Right cardiac atrium (tissue), 5 donors: ENCODE measurements at regions not wholly inside any gene's neighbourhood (a gene's known extent, or its start where the extent isn't known, plus 50 kb on each side); places are given as distances from the start of the nearest gene placed in this dataset.
"Not testable (repeated sequence)": the region's sequence is repeated elsewhere in the genome, so short reads cannot be mapped to it uniquely, and the experiment has no call there.

Experiments
- ATAC-seq, 2 donors: fragments of 200-7000 bp; cut with Tn5 transposase; one replicate each; pipeline versions ENCODE4 v1.8.0 to v1.9.1; 2020; ENCODE audit warnings: moderate library complexity in 2 of 2, mild to moderate bottlenecking in 1 of 2
- DNase-seq, 3 donors: peaks; one replicate each; pipeline ENCODE4 v3.0.0-alpha.2; 2020
- H3K27ac ChIP-seq: one replicate; pipeline ENCODE4 v1.5.1; 2013; ENCODE audit warnings: mild to moderate bottlenecking, low read length, control low read depth, moderate library complexity
- H3K27me3 ChIP-seq: one replicate; pipeline ENCODE4 v1.6.1; 2013; ENCODE audit not compliant: control insufficient read depth, insufficient read depth
- H3K4me1 ChIP-seq: one replicate; pipeline ENCODE4 v1.6.1; 2013; ENCODE audit warnings: low read length; ENCODE audit not compliant: control insufficient read depth, insufficient read depth
- H3K4me3 ChIP-seq: one replicate; pipeline ENCODE4 v1.5.1; 2013; ENCODE audit warnings: low read length, control low read depth
- H3K9me3 ChIP-seq: one replicate; pipeline ENCODE4 v1.6.1; 2013; ENCODE audit warnings: low read length; ENCODE audit not compliant: control insufficient read depth
- WGBS: extraction: QIAGEN DNeasy Blood & Tissue Kit; methylation state at CpG from one replicate; pipeline ENCODE4 v1.1.7; 2013; 5-methylcytosine and 5-hydroxymethylcytosine counted together
- intact Hi-C, 4 donors: fragments of 100-400 bp; cut with DNase I; formaldehyde crosslinking; loops; one replicate each; pipeline versions ENCODE4 v1.11.0 to v1.14.0; 2022 to 2023
- donor health status: healthy with polysubstance abuse.
- donor health status: DM: no; HTN: yes; CAD: no.
- donor health status: DM: no; HTN: no; CAD: no.
- donor health status: DM: no; HTN: yes; CAD: no; lungs with severe emphysema.
- donor health status: DM: yes; HTN: yes; CAD: no.

- no peak for DNase-seq
- intact Hi-C loops = no loop called here
- H3K4me1 ChIP-seq = no peaks in the 10 kb centered on the region
- 42% methylated on average over 13 of the region's 13 CpGs for WGBS
- no peak overlapping the region for H3K27ac ChIP-seq
- H3K4me3 ChIP-seq = no peak overlapping the region
- no peaks in the 10 kb centered on the region for H3K27me3 ChIP-seq
- H3K9me3 ChIP-seq = no peaks in the 10 kb centered on the region
- peak; percentile 32 to 44 for ATAC-seq
These were observed 93.1 kb upstream of the HIF1A start for GRCh38 chr14:61602003-61602732.

GRCh38 chr14:61602733-61603077, 92.6 kb upstream of the HIF1A start:
- Histone ChIP-seq H3K9me3 (no peaks in the 10 kb centered on the region), H3K27me3 (no peaks in the 10 kb centered on the region), H3K4me1 (no peaks in the 10 kb centered on the region), H3K4me3 (no peak overlapping the region), H3K27ac (no peak overlapping the region)
- ATAC-seq (peak in 1 of 2 donors; percentile 61), DNase-seq (no peak)
- intact Hi-C loops = no loop called here
- WGBS = 60% methylated on average over 1 of the region's 1 CpG

- no peak for ATAC-seq
- Histone ChIP-seq H3K4me3 (no peak overlapping the region), H3K4me1 (no peaks in the 10 kb centered on the region), H3K27ac (no peak overlapping the region), H3K9me3 (no peaks in the 10 kb centered on the region), H3K27me3 (no peaks in the 10 kb centered on the region)
- intact Hi-C loops = no loop called here
- 85% methylated on average over 4 of the region's 4 CpGs for WGBS
- DNase-seq = no peak
These were observed 91.6 kb upstream of the HIF1A start for GRCh38 chr14:61603736-61604135.

GRCh38 chr14:61607570-61608244, 87.6 kb upstream of the HIF1A start:
- H3K9me3 ChIP-seq = no peaks in the 10 kb centered on the region
- H3K27me3 ChIP-seq = no peaks in the 10 kb centered on the region
- ATAC-seq (no peak), DNase-seq (no peak)
- H3K4me1 ChIP-seq = peaks cover 2% of the 10 kb centered on the region
- H3K4me3 ChIP-seq = no peak overlapping the region
- intact Hi-C loops = no loop called here
- no peak overlapping the region for H3K27ac ChIP-seq
- 84% methylated on average over 7 of the region's 7 CpGs for WGBS

GRCh38 chr14:61608245-61609165, 86.8 kb upstream of the HIF1A start:
- 51% methylated on average over 8 of the region's 8 CpGs for WGBS
- H3K27ac ChIP-seq = no peak overlapping the region
- ATAC-seq (peak; percentile 62 to 64), DNase-seq (no peak)
- H3K4me3 ChIP-seq = no peak overlapping the region
- no peaks in the 10 kb centered on the region for H3K27me3 ChIP-seq
- intact Hi-C loops = no loop called here
- H3K4me1 ChIP-seq = peaks cover 2% of the 10 kb centered on the region
- no peaks in the 10 kb centered on the region for H3K9me3 ChIP-seq

GRCh38 chr14:61609191-61609843, 86.0 kb upstream of the HIF1A start:
- peak; percentile 64 to 68 for ATAC-seq
- Histone ChIP-seq H3K4me1 (peaks cover 2% of the 10 kb centered on the region), H3K27ac (no peak overlapping the region), H3K4me3 (no peak overlapping the region), H3K27me3 (no peaks in the 10 kb centered on the region), H3K9me3 (no peaks in the 10 kb centered on the region)
- WGBS = 48% methylated on average over 10 of the region's 10 CpGs
- DNase-seq = peak in 1 of 3 donors; percentile 73
- intact Hi-C loops = no loop called here

- intact Hi-C loops = no loop called here
- Histone ChIP-seq H3K4me1 (peaks cover 2% of the 10 kb centered on the region), H3K4me3 (no peak overlapping the region), H3K9me3 (no peaks in the 10 kb centered on the region), H3K27ac (no peak overlapping the region), H3K27me3 (no peaks in the 10 kb centered on the region)
- ATAC-seq = no peak
- 80% methylated on average over 5 of the region's 5 CpGs for WGBS
- DNase-seq = no peak
These were observed 85.4 kb upstream of the HIF1A start for GRCh38 chr14:61609884-61610283.

GRCh38 chr14:61610900-61611299, 84.4 kb upstream of the HIF1A start:
- H3K4me3 ChIP-seq = no peak overlapping the region
- no peak overlapping the region for H3K27ac ChIP-seq
- no peak for ATAC-seq
- no peaks in the 10 kb centered on the region for H3K9me3 ChIP-seq
- H3K4me1 ChIP-seq = peaks cover 4% of the 10 kb centered on the region
- H3K27me3 ChIP-seq = no peaks in the 10 kb centered on the region
- 97% methylated on average over 2 of the region's 2 CpGs for WGBS
- no peak for DNase-seq
- intact Hi-C loops = no loop called here

- ATAC-seq (no peak), DNase-seq (no peak)
- 82% methylated on average over 2 of the region's 2 CpGs for WGBS
- intact Hi-C loops = no loop called here
- peaks cover 10% of the 10 kb centered on the region for H3K4me1 ChIP-seq
- H3K27me3 ChIP-seq = no peaks in the 10 kb centered on the region
- H3K4me3 ChIP-seq = no peak overlapping the region
- no peak overlapping the region for H3K27ac ChIP-seq
- H3K9me3 ChIP-seq = no peaks in the 10 kb centered on the region
These were observed 83.3 kb upstream of the HIF1A start for GRCh38 chr14:61611880-61612630.

GRCh38 chr14:61613006-61613405, 82.3 kb upstream of the HIF1A start:
- H3K27me3 ChIP-seq, DNase-seq, H3K4me1 ChIP-seq, H3K27ac ChIP-seq, intact Hi-C loops, H3K9me3 ChIP-seq, H3K4me3 ChIP-seq, ATAC-seq: not testable (repeated sequence)
- 98% methylated on average over 4 of the region's 4 CpGs for WGBS
